Fibroblast of pulmonary artery (primary cell): ENCODE measurements at regions not wholly inside any gene's neighbourhood (a gene's known extent, or its start where the extent isn't known, plus 50 kb on each side); places are given as distances from the start of the nearest gene placed in this dataset.

Experiments
- DNase-seq: peaks from one replicate; pipeline ENCODE4 v3.0.0-alpha.2; 2010; ENCODE audit warnings: low read depth
- H3K4me3 ChIP-seq: replicated peaks from 2 replicates; pipeline ENCODE4 v1.5.1; 2011; ENCODE audit warnings: low read depth, mild to moderate bottlenecking, control low read depth, low read length, moderate library complexity
- TF ChIP-seq, protein P1 (sequence below): IDR thresholded peaks from 2 replicates; pipeline ENCODE4 v1.5.1; 2011; ENCODE audit warnings: mild to moderate bottlenecking, control low read depth, low read length, inconsistent platforms; ENCODE audit errors: missing control alignments

DNA sequence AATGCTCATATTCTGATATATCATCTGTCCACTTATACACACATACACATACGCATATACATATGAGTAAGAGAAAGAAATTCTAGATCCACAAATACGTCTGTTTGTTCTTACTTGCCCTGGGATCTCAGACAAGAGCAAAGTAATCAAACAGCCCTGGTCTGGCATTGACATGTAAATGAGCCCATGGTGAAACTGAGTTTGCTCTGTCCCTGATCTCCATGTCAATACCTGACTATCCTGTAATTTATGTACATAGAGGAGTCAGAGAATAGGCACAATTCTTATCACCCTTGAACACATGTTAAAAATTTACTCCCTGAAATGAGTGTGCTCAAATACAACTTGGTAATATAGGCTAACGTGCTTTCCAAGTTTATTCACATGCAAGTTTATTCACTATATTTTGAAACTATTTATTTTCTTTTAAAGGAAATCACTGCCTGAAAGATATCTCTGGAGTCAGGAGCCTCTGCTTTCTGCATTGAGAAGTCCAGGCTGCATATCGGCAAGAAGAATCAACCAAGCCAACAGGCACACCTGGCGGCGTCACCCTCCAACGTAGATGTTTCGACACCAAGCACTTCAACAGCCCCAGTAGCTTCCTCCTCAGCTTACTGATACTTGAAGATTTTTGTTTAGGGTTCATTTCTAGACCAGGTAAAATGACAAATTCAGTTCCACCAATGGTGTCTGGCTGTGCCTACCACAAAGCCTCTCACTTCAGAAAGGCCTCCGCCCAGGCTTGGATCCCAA lies 100.6 kb downstream of the CMPK2 start:
- TF ChIP-seq, protein P1, sequence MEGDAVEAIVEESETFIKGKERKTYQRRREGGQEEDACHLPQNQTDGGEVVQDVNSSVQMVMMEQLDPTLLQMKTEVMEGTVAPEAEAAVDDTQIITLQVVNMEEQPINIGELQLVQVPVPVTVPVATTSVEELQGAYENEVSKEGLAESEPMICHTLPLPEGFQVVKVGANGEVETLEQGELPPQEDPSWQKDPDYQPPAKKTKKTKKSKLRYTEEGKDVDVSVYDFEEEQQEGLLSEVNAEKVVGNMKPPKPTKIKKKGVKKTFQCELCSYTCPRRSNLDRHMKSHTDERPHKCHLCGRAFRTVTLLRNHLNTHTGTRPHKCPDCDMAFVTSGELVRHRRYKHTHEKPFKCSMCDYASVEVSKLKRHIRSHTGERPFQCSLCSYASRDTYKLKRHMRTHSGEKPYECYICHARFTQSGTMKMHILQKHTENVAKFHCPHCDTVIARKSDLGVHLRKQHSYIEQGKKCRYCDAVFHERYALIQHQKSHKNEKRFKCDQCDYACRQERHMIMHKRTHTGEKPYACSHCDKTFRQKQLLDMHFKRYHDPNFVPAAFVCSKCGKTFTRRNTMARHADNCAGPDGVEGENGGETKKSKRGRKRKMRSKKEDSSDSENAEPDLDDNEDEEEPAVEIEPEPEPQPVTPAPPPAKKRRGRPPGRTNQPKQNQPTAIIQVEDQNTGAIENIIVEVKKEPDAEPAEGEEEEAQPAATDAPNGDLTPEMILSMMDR: no peak
- no peak overlapping the region for H3K4me3 ChIP-seq
- DNase-seq: no peak

DNA sequence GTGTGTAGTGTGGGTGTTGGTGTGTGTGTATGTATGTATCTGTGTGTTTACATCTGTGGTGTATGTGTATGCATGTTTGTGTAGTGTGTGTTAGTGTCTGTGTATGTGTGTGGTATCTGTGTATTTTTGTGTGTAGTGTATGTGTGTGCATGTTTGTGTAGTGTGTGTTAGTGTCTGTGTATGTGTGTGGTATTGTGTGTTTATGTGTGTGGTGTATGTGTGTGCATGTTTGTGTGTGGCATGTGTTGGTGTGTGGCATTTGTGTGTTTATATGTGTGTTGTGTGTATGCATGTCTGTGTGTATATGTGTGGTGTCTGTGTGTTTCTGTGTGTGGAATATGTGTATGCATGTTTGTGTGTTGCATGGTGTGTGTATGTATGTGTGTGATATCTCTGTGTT lies 96.4 kb downstream of the CMPK2 start:
- DNase-seq: no peak
- TF ChIP-seq, protein P1: no peak
- H3K4me3 ChIP-seq: no peak overlapping the region

DNA sequence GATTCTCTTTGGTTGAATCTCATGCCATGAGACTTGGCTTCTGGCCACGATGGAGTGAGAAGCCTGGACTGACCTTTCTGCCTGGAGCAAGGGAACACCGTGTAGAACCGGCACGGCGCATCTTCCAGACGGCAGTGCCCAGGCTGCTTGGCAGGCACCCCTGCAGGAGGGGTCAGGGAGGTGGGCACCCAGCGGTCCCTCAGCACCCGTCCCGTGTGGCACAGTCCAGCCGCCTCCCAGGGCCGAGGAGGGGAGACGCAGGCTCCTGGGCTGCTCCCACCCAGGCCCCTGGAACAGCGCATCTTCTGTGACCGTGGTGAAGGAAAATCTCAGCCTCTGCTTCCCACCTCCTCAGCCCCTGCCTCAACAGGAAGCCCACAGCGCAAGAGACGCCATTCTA lies 95.7 kb downstream of the CMPK2 start:
- no peak for DNase-seq
- H3K4me3 ChIP-seq: no peak overlapping the region
- TF ChIP-seq, protein P1: no peak

DNA sequence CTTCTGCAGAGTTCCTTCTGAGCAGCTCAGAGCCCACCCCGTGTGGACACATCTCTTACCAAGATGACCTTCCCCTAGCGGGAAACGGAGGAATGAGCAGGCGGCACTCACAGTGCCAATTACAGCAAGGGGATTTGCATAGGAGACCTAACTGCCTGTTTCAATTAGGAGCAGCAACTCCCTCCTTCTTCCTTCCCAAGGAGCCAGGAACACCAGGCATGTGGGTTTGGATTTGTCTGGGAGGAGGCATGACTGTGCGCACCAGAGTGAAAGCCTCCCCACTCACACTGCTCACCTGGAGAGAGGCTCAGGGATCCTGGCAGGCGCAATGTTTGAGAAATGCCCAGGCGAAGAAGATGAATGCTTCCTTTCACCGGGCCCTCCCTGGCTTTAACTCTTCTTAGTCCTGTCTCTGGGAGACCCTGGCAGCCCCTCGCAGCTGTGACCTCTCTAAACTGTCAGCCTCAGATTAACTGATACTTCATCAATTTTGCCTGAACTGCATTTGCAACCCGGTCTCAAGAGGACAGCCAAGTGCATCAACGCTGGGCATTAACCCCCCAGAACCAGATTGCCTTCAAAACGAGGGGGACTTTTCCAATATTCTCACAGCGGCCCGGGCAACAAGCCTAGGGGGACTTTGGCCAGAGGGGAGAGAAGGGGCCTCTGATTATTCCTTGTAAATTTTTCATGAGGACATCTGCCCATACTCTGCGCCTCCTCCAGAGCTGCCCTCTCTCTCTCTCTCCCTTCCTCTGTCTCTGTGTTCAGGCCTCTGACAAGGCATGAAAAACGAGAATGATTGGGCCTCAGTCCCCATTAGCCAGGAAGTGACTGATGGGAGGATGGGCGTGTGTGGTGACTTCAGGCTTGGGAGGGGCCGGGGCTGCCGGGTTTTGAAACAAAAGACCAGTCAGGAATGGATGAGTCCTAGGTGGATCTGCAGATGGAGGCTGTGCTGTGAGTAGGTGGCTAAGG lies 93.8 kb downstream of the CMPK2 start:
- TF ChIP-seq, protein P1: no peak
- no peak overlapping the region for H3K4me3 ChIP-seq
- DNase-seq: no peak

DNA sequence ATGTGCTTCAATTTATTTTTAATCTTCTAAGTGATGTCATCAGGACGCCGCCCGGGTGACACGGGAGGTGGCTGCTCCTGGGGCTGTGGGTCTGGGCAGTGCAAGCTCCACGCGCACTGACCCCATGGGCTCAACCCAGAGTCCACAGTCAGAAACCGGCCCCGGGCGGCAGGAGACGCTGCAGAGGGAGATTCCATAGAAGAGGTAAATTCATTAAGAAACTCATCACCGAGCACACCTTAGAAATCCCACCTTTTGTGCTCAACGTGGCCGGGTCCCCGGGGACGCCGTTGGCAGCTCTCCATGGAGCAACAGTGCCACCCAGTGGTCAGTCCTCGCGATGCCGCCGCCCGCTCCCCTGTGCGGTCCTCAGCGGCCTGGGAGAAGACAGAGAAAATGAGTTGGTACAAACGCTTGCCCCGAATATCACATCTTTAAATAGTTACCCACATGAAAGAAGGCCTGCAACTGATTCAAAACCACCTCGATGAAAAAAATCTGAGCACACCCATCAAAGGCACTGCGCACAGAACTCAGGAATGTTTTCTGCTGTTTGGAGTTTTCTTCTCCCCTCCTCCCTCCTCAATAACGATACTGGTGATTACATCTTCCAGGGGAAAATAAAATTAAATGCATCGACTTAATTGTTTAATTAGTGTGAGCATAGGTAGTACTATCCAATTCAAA lies 92.6 kb downstream of the CMPK2 start:
- no peak overlapping the region for H3K4me3 ChIP-seq
- TF ChIP-seq, protein P1: peak; percentile 71
- peak; percentile 17 for DNase-seq

DNA sequence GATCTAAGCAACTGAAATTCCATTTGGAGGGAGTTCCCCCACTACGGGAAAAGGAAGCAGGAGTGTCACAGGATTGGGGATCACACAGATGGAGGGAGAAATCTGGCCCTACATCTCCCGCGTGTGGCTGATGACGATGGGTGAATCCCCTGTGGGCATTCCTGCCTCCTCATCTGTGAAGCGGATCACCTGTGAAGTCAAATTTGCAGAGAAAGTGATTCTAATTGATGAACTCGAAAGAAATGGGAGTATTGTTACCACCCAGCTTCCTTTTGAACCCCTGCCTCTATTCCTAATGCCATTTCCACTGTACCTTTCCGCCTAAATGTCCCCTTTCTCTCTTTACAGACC lies 92.0 kb downstream of the CMPK2 start:
- H3K4me3 ChIP-seq: no peak overlapping the region
- DNase-seq: no peak
- TF ChIP-seq, protein P1: no peak
